Neuronal stem cell (in vitro differentiated cells): ENCODE measurements at regions not wholly inside any gene's neighbourhood (a gene's known extent, or its start where the extent isn't known, plus 50 kb on each side); places are given as distances from the start of the nearest gene placed in this dataset.

ENCODE experiments used
- DNase-seq: peaks from one replicate; pipeline ENCODE4 v3.0.0-alpha.2; 2013; ENCODE audit warnings: low spot score
- H2AFZ ChIP-seq: one replicate; pipeline ENCODE4 v1.6.1; 2013; ENCODE audit warnings: mild to moderate bottlenecking, low read length, inconsistent platforms
- H2AK5ac ChIP-seq: 2 replicates; pipeline ENCODE4 v1.6.1; 2013; ENCODE audit warnings: low read depth, mild to moderate bottlenecking, inconsistent platforms, low read length, moderate library complexity, mixed read lengths
- H2BK120ac ChIP-seq: 2 replicates; pipeline ENCODE4 v1.6.1; 2013; ENCODE audit warnings: low read depth, mild to moderate bottlenecking, inconsistent platforms, low read length, moderate library complexity, mixed read lengths
- H2BK12ac ChIP-seq: one replicate; pipeline ENCODE4 v1.6.1; 2013; ENCODE audit warnings: low read length, inconsistent platforms
- H2BK15ac ChIP-seq: 2 replicates; pipeline ENCODE4 v1.6.1; 2013; ENCODE audit warnings: mild to moderate bottlenecking, low read length, inconsistent platforms, mixed read lengths
- H2BK5ac ChIP-seq: one replicate; pipeline ENCODE4 v1.6.1; 2013; ENCODE audit warnings: inconsistent platforms, mild to moderate bottlenecking, low read length, moderate library complexity
- H3K14ac ChIP-seq: one replicate; pipeline ENCODE4 v1.6.1; 2013; ENCODE audit warnings: low read length, inconsistent platforms
- H3K18ac ChIP-seq: 2 replicates; pipeline ENCODE4 v1.6.1; 2013; ENCODE audit warnings: low read length, inconsistent platforms
- H3K23ac ChIP-seq: 2 replicates; pipeline ENCODE4 v1.6.1; 2013; ENCODE audit warnings: low read depth, mild to moderate bottlenecking, mixed read lengths, low read length, inconsistent platforms; ENCODE audit not compliant: poor library complexity
- H3K27ac ChIP-seq: replicated peaks from 3 replicates; pipeline ENCODE4 v1.5.1; 2013; ENCODE audit warnings: low read length, inconsistent platforms
- H3K27me3 ChIP-seq, 3 experiments: 2 replicates each; pipeline ENCODE4 v1.6.1; 2013; ENCODE audit warnings: low read length in 3 of 3, mild to moderate bottlenecking in 2 of 3, inconsistent platforms in 1 of 3, low read depth in 1 of 3, mixed read lengths in 1 of 3, moderate library complexity in 1 of 3; ENCODE audit not compliant: control insufficient read depth in 3 of 3, insufficient read depth in 3 of 3
- H3K36me3 ChIP-seq, 2 donors: replicated peaks in 1 of 2; 2 replicates each; pipeline ENCODE4 v1.6.1; 2013; ENCODE audit warnings: low read length in 2 of 2; ENCODE audit not compliant: control insufficient read depth in 2 of 2, insufficient read depth in 2 of 2
- H3K4ac ChIP-seq: 2 replicates; pipeline ENCODE4 v1.6.1; 2013; ENCODE audit warnings: inconsistent platforms, mild to moderate bottlenecking, low read length, moderate library complexity
- H3K4me1 ChIP-seq, 2 donors: 1 replicate in 1 of 2; 2 replicates in 1 of 2; pipeline ENCODE4 v1.6.1; 2013; ENCODE audit warnings: low read length in 2 of 2, low read depth in 1 of 2; ENCODE audit not compliant: control insufficient read depth in 2 of 2, insufficient read depth in 1 of 2
- H3K4me2 ChIP-seq: one replicate; pipeline ENCODE4 v1.6.1; 2013; ENCODE audit warnings: mild to moderate bottlenecking, low read length, inconsistent platforms; ENCODE audit not compliant: insufficient read depth, poor library complexity, severe bottlenecking
- H3K4me3 ChIP-seq, 2 donors: 2 replicates each; pipeline ENCODE4 v1.5.1; 2013; ENCODE audit warnings: low read length in 2 of 2, mild to moderate bottlenecking in 2 of 2, inconsistent platforms in 1 of 2, moderate library complexity in 1 of 2
- H3K79me1 ChIP-seq: one replicate; pipeline ENCODE4 v1.6.1; 2013; ENCODE audit warnings: low read depth, mild to moderate bottlenecking, inconsistent platforms, low read length, moderate library complexity
- H3K9ac ChIP-seq: one replicate; pipeline ENCODE4 v1.6.1; 2013; ENCODE audit warnings: mild to moderate bottlenecking, low read depth, low read length, inconsistent platforms; ENCODE audit not compliant: poor library complexity
- H3K9me3 ChIP-seq, 2 donors: replicated peaks in 1 of 2; 2 replicates each; pipeline versions ENCODE3 to v1.6.1; 2013; ENCODE audit warnings: low read length in 2 of 2, mild to moderate bottlenecking in 2 of 2, inconsistent platforms in 1 of 2, low read depth in 1 of 2, mixed read lengths in 1 of 2, moderate library complexity in 1 of 2; ENCODE audit not compliant: control insufficient read depth in 2 of 2, insufficient read depth in 1 of 2
- H4K8ac ChIP-seq: one replicate; pipeline ENCODE4 v1.6.1; 2013; ENCODE audit warnings: low read depth, mild to moderate bottlenecking, inconsistent platforms, low read length, moderate library complexity
- H4K91ac ChIP-seq: one replicate; pipeline ENCODE4 v1.6.1; 2013; ENCODE audit warnings: low read length, low read depth, mild to moderate bottlenecking, inconsistent platforms; ENCODE audit not compliant: poor library complexity
- WGBS, 2 donors: extraction: QIAGEN DNeasy Blood & Tissue Kit; methylation state at CpG; one replicate each; pipeline ENCODE4 v1.1.7; 2013; ENCODE audit warnings: missing lambda C conversion rate in 2 of 2, mixed read lengths in 1 of 2; ENCODE audit not compliant: insufficient read length in 2 of 2, insufficient replicate concordance in 1 of 2; ENCODE audit errors: extremely low coverage in 2 of 2; 5-methylcytosine and 5-hydroxymethylcytosine counted together

DNA sequence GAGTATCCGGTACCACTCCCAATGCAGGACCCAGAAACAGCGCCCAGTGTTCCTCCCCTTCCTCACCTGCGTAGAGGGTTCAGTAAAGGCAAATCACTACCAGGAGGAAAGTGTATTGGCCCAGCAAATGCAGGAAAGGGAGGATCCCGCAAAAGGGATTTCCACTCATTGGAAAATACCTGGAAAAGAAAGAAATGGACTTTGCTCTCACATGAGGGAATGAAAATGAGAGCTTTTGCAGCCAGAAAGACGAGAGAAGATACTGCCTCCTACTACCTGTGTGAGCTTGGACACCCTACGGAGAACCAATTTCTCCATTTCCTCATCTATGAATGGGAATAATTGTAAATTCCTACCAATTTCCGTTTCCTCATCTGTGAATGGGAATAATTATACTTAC lies 184.1 kb upstream of the PPARGC1A start:
- Histone ChIP-seq H3K9ac (no peak overlapping the region), H2BK5ac (no peak overlapping the region), H2AK5ac (no peak overlapping the region), H3K36me3 (no peaks in the 10 kb centered on the region), H3K18ac (no peak overlapping the region), H4K8ac (no peak overlapping the region), H3K4ac (no peak overlapping the region), H4K91ac (no peak overlapping the region), H3K79me1 (no peaks in the 10 kb centered on the region), H3K14ac (no peak overlapping the region), H2BK12ac (no peak overlapping the region), H3K27ac (no peak overlapping the region), H3K27me3 (no peaks in the 10 kb centered on the region), H2AFZ (no peak overlapping the region), H3K9me3 (no peaks in the 10 kb centered on the region), H3K4me2 (no peak overlapping the region), H2BK120ac (no peak overlapping the region), H3K4me1 (no peaks in the 10 kb centered on the region), H3K23ac (no peak overlapping the region), H2BK15ac (no peak overlapping the region), H3K4me3 (no peak overlapping the region)
- WGBS, 2 donors = no CpG with 5 or more reads among the region's 7 CpGs
- no peak for DNase-seq

DNA sequence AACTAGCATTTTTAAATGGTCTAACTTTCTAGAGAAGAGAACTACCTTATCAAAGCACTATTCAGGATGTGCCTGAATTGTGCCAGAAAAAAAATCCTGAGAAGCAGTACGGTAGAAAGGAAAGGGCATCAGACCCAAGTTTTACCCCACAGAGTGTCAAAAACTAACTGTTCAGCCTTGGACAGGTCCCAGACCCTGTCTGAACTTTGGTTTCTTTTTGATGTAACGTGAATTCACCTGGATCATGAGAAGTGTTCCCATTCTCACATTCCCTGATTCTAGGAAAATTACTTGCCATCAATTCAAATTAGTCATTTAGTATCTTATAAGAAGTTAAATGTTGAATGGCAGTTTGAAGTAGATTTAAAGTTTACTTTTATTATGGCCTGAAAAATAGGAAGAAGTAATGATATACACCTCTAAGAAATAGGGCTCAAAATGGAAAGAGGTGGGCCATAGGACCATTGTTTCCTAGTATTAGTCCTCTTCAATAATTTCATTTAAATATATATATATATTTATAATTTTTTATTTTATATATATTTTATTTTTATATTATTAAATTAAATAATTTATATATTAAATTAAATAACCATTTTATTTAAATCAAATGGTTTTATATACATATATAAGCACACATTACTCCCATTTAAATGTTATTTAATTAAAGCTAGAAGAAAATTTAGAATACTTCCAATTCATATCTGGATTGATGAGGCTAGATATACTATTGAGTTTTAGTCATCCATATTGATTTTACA lies 181.9 kb upstream of the PPARGC1A start:
- no peak overlapping the region for H3K27ac ChIP-seq
- WGBS, 2 donors = no CpG with 5 or more reads among the region's 2 CpGs
- no peaks in the 10 kb centered on the region for H3K27me3 ChIP-seq

DNA sequence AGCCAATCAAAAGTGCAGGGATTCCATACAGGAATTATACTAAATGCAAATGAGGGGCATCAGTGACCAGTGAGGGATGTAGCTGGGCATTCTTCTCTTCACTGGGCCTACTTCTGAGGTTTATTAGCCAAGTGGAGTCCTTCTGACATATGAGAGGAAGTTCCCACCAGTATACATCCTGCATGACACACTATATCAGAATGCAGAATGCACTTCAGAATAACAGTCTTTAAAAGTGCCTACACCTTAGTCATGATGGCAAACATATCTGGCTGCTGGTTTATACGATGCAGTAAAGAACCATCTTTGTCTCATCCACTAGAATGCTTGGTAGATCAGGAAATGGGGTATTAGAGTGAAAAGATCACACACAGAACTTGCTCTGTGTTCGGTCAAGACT lies 180.3 kb upstream of the PPARGC1A start:
- Histone ChIP-seq H3K27ac (no peak overlapping the region), H3K14ac (no peak overlapping the region)

More for the DNA sequence above, 181.9 kb upstream of the PPARGC1A start:
- no peak overlapping the region for H2BK120ac ChIP-seq
- H3K18ac ChIP-seq = no peak overlapping the region
- H2BK12ac ChIP-seq = no peak overlapping the region
- H3K4ac ChIP-seq = no peak overlapping the region
- peaks cover 0 to 4% of the 10 kb centered on the region in 2 donors for H3K4me1 ChIP-seq
- H2BK15ac ChIP-seq = no peak overlapping the region
- H3K4me2 ChIP-seq = no peak overlapping the region
- H3K23ac ChIP-seq = no peak overlapping the region
- H3K14ac ChIP-seq = no peak overlapping the region
- no peak for DNase-seq
- H3K4me3 ChIP-seq = no peak overlapping the region
- H2AFZ ChIP-seq = no peak overlapping the region
- H3K79me1 ChIP-seq = no peaks in the 10 kb centered on the region
- H2BK5ac ChIP-seq = no peak overlapping the region
- no peak overlapping the region for H3K9ac ChIP-seq
- H4K8ac ChIP-seq = no peak overlapping the region
- no peaks in the 10 kb centered on the region for H3K9me3 ChIP-seq
- no peaks in the 10 kb centered on the region for H3K36me3 ChIP-seq
- H4K91ac ChIP-seq = no peak overlapping the region
- H2AK5ac ChIP-seq = no peak overlapping the region

DNA sequence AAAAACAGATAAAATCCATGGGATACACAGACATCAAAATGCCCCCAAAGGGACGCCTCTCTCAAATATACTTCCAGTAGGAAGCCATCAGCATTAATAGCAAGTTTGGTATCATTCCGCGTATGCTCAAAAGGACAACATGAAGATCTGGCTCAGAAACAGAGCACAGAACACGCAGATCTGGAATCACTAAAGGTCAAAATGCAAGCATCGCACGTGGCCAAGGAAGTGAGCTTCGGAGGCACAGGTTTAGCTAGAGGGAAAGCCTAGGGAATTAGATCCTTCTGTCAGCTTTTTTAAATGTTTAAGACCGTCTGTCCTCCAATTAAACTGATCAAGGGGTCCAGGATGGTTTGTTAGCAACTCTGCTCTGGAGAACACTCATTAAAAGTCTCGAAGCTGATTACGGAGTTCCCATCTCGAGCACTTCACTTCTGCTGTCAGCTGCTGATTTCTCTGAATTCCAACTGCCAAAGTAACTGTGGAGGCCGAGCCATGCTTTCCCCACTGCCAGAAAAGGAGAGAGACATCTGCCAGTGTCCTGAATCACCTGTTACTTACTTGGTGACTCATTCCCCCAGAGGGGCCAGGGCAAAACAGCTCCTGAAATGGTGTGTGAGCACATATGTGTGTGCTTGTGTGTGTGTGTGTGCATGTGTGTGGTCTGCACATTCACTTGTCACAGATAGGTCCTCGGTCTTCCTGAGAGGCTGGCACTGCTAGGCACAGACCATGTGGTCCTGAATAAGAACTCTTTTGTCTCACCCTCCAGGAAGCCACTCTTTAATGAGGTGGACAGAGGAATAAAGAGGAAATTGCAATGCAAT lies 177.7 kb upstream of the PPARGC1A start:
- Histone ChIP-seq H4K91ac (no peak overlapping the region), H3K14ac (peak overlapping the region; percentile 9), H3K79me1 (no peaks in the 10 kb centered on the region), H2BK12ac (no peak overlapping the region), H3K27me3 (no peaks in the 10 kb centered on the region), H3K9ac (no peak overlapping the region), H2AFZ (peak overlapping the region; percentile 53), H3K23ac (no peak overlapping the region), H2BK15ac (no peak overlapping the region), H3K4ac (peak overlapping the region; percentile 8), H3K36me3 (no peaks in the 10 kb centered on the region), H2BK5ac (no peak overlapping the region), H3K4me1 (peaks cover 0 to 4% of the 10 kb centered on the region in 2 donors), H4K8ac (no peak overlapping the region), H3K18ac (no peak overlapping the region), H2BK120ac (no peak overlapping the region), H2AK5ac (no peak overlapping the region), H3K9me3 (no peaks in the 10 kb centered on the region), H3K27ac (no peak overlapping the region), H3K4me3 (no peak overlapping the region), H3K4me2 (no peak overlapping the region)
- no CpG with 5 or more reads among the region's 13 CpGs for WGBS, 2 donors
- no peak for DNase-seq

More for the DNA sequence above, 180.3 kb upstream of the PPARGC1A start:
- no peak overlapping the region for H2AK5ac ChIP-seq
- H3K36me3 ChIP-seq = no peaks in the 10 kb centered on the region
- H2BK12ac ChIP-seq = no peak overlapping the region
- no peak overlapping the region for H2BK120ac ChIP-seq
- no peak overlapping the region for H3K4me2 ChIP-seq
- no peak overlapping the region for H2BK5ac ChIP-seq
- no peaks in the 10 kb centered on the region for H3K9me3 ChIP-seq
- no peaks in the 10 kb centered on the region for H3K27me3 ChIP-seq
- no peak overlapping the region for H4K8ac ChIP-seq
- H3K4me3 ChIP-seq = no peak overlapping the region
- H3K9ac ChIP-seq = no peak overlapping the region
- H3K23ac ChIP-seq = no peak overlapping the region
- WGBS, 2 donors = no CpG with 5 or more reads among the region's 2 CpGs
- no peaks in the 10 kb centered on the region for H3K79me1 ChIP-seq
- H2AFZ ChIP-seq = no peak overlapping the region
- DNase-seq = no peak
- no peak overlapping the region for H3K18ac ChIP-seq
- peaks cover 0 to 4% of the 10 kb centered on the region in 2 donors for H3K4me1 ChIP-seq
- no peak overlapping the region for H4K91ac ChIP-seq
- H3K4ac ChIP-seq = no peak overlapping the region
- no peak overlapping the region for H2BK15ac ChIP-seq
